Neutrophil (primary cell): ENCODE measurements at regions not wholly inside any gene's neighbourhood (a gene's known extent, or its start where the extent isn't known, plus 50 kb on each side); places are given as distances from the start of the nearest gene placed in this dataset.

Experiments used
- H3K27ac ChIP-seq: fragments of 200-600 bp; sonication (generic); 2 replicates; pipeline ENCODE4 v1.5.1; 2016; ENCODE audit warnings: mild to moderate bottlenecking, moderate library complexity
- H3K27me3 ChIP-seq: fragments of 200-600 bp; sonication (generic); 2 replicates; pipeline ENCODE4 v1.6.0; 2016; ENCODE audit warnings: mild to moderate bottlenecking
- H3K36me3 ChIP-seq: fragments of 200-600 bp; sonication (generic); 2 replicates; pipeline ENCODE4 v1.5.1; 2017
- H3K4me1 ChIP-seq, 2 experiments: fragments of 200-600 bp in 1 of 2; sonication (generic) in 1 of 2; 1 replicate in 1 of 2; 2 replicates in 1 of 2; pipeline versions ENCODE4 v1.5.1 to v1.6.1; 2013 to 2016; ENCODE audit warnings: low read depth in 1 of 2, low read length in 1 of 2, mild to moderate bottlenecking in 1 of 2, moderate library complexity in 1 of 2; ENCODE audit not compliant: control insufficient read depth in 1 of 2, insufficient read depth in 1 of 2
- H3K4me3 ChIP-seq, 2 experiments: fragments of 200-600 bp in 1 of 2; sonication (generic) in 1 of 2; 1 replicate in 1 of 2; 2 replicates in 1 of 2; pipeline ENCODE4 v1.5.1; 2013 to 2016; ENCODE audit warnings: low read depth in 1 of 2, low read length in 1 of 2, mild to moderate bottlenecking in 1 of 2, moderate library complexity in 1 of 2
- H3K9me3 ChIP-seq: fragments of 200-600 bp; sonication (generic); 2 replicates; pipeline ENCODE4 v1.5.1; 2016
- CTCF ChIP-seq: fragments of 200-600 bp; sonication (generic); IDR thresholded peaks from 2 replicates; pipeline ENCODE4 v1.5.1; 2016; ENCODE audit warnings: antibody characterized with exemption

GRCh38 chr5:124847907-124848306 lies 101.5 kb upstream of the ZNF608 start:
- no peaks in the 10 kb centered on the region for H3K27me3 ChIP-seq
- no peaks in the 10 kb centered on the region for H3K36me3 ChIP-seq
- peak overlapping the region; percentile 80 for H3K27ac ChIP-seq
- peak overlapping the region in 1 of 2 experiments; percentile 25 for H3K4me3 ChIP-seq
- no peak for TF ChIP-seq CTCF
- peaks cover 63 to 68% of the 10 kb centered on the region in 2 experiments for H3K4me1 ChIP-seq
- H3K9me3 ChIP-seq, result no peaks in the 10 kb centered on the region

- Histone ChIP-seq H3K9me3 (no peaks in the 10 kb centered on the region), H3K4me1 (peaks cover 45 to 49% of the 10 kb centered on the region in 2 experiments), H3K36me3 (no peaks in the 10 kb centered on the region), H3K4me3 (no peak overlapping the region), H3K27ac (peak overlapping the region; percentile 80), H3K27me3 (no peaks in the 10 kb centered on the region)
- TF ChIP-seq CTCF, result no peak
These were observed 103.3 kb upstream of the ZNF608 start for GRCh38 chr5:124849774-124850173.

- H3K4me1 ChIP-seq, result peaks cover 26 to 30% of the 10 kb centered on the region in 2 experiments
- no peaks in the 10 kb centered on the region for H3K36me3 ChIP-seq
- no peaks in the 10 kb centered on the region for H3K9me3 ChIP-seq
- H3K27me3 ChIP-seq, result no peaks in the 10 kb centered on the region
- no peak overlapping the region for H3K4me3 ChIP-seq
- no peak overlapping the region for H3K27ac ChIP-seq
- TF ChIP-seq CTCF, result no peak
These were observed 110.3 kb upstream of the ZNF608 start for GRCh38 chr5:124856726-124857125.

- no peaks in the 10 kb centered on the region for H3K36me3 ChIP-seq
- no peaks in the 10 kb centered on the region for H3K27me3 ChIP-seq
- peak overlapping the region in 1 of 2 experiments; percentile 14 for H3K4me3 ChIP-seq
These were observed 112.2 kb upstream of the ZNF608 start for GRCh38 chr5:124858612-124859011.

GRCh38 chr5:124859027-124859426 lies 112.6 kb upstream of the ZNF608 start:
- no peak for TF ChIP-seq CTCF
- peak overlapping the region in 1 of 2 experiments; percentile 14 for H3K4me3 ChIP-seq
- no peaks in the 10 kb centered on the region for H3K9me3 ChIP-seq
- H3K4me1 ChIP-seq, result peaks cover 26 to 30% of the 10 kb centered on the region in 2 experiments
- H3K27me3 ChIP-seq, result no peaks in the 10 kb centered on the region
- H3K27ac ChIP-seq, result peak overlapping the region; percentile 65
- H3K36me3 ChIP-seq, result no peaks in the 10 kb centered on the region

More at GRCh38 chr5:124858612-124859011, 112.2 kb upstream of the ZNF608 start:
- H3K9me3 ChIP-seq, result no peaks in the 10 kb centered on the region
- H3K4me1 ChIP-seq, result peaks cover 26 to 30% of the 10 kb centered on the region in 2 experiments
- no peak for TF ChIP-seq CTCF
- peak overlapping the region; percentile 65 for H3K27ac ChIP-seq
